GM12878 (cell line): ENCODE measurements at regions not wholly inside any gene's neighbourhood (a gene's known extent, or its start where the extent isn't known, plus 50 kb on each side); places are given as distances from the start of the nearest gene placed in this dataset.

Source experiments
- NFYB ChIP-seq: IDR thresholded peaks from 2 replicates; pipeline ENCODE4 v1.6.1; 2011; ENCODE audit warnings: low read depth, mild to moderate bottlenecking, low read length, improper control_type of control experiment, moderate library complexity; ENCODE audit not compliant: insufficient read depth
- YBX1 ChIP-seq: fragments of 450-650 bp; IDR thresholded peaks from 2 replicates; pipeline ENCODE4 v1.6.1; 2016; ENCODE audit warnings: antibody characterized with exemption

DNA sequence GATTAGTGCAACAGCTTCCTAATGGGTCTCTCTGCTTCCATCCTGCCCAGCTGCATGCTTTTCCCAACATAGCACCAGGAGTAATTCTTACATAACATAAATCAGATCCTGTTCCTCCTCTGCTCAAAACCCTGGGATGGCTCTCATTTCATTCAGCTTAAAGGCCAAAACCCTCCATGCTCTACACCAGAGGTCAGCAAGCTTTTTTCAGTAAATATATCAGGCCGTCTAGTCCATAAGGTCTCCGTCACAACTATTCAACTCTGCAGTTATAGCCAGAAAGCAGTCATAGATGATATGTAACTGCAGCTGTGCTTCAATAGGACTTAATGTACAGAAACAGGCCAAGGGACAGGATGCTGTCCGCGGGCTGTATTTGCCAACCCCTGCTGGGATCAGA, 202.8 kb upstream of the UBE2E2 start:
- no peak for TF ChIP-seq YBX1
- TF ChIP-seq NFYB: no peak
